ENCODE measurements at regions not wholly inside any gene's neighbourhood (a gene's known extent, or its start where the extent isn't known, plus 50 kb on each side); places are given as distances from the start of the nearest gene placed in this dataset.

- H3K27ac ChIP-seq (ENCODE audit: low read length): no peak overlapping the region
- H3K4me1 ChIP-seq (ENCODE audit: control insufficient read depth in 1 of 2, insufficient read depth in 2 of 2, low read length in 2 of 2): peaks cover 0 to 4% of the 10 kb centered on the region in 2 donors
- no peaks in the 10 kb centered on the region for H3K9me3 ChIP-seq (ENCODE audit: control insufficient read depth in 1 of 2, low read length in 2 of 2)
- H3K27me3 ChIP-seq (ENCODE audit: low read depth, low read length): no peaks in the 10 kb centered on the region
- H3K36me3 ChIP-seq (ENCODE audit: control insufficient read depth in 1 of 2, insufficient read depth in 2 of 2, low read length in 2 of 2): no peaks in the 10 kb centered on the region
- H3K4me3 ChIP-seq (ENCODE audit: low read depth in 1 of 2, low read length in 2 of 2): peak overlapping the region; percentile 63 to 72
These were observed 1196.9 kb downstream of the SORCS3 start for GRCh38 chr10:105837951-105838350.

DNA sequence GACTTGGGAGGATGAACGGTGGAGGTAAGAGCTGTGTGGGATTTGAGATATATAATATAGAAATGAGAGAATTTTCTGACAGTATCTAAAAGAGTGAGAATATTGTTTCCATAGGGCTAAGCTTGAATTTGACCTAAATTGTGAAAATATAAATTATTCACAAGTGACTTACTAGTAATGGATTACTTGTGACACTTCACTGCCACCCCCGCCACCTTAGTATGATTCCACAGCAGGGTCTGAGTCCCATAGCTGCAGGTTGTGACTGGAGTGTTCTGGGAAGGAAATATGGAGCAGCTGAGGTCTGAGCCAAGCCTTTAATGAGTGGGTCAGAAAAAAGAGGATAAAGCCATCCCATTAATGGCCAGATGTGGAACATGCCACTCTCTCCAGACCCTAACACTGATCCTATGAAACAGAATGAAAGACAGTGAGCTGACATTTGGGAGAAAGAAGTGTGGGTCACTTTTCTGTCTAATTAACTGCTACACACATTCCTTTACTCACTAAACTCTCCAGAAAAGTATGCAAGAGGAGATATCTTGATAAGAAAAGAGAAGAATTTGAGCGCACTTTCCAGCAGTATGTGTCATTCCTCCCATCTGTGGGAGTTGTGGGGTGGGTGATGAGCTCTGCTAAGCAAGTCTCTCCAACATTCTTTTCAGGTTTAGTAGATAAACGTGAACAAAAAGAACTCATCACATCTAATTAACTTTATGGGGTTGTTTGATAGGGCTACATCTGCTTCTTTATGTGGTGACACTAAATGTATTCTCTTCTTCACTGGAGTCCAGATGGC lies 1193.4 kb downstream of the SORCS3 start:
- Histone ChIP-seq H3K4me1 (ENCODE audit: control insufficient read depth in 1 of 2, insufficient read depth in 2 of 2, low read length in 2 of 2) (peaks cover 0 to 4% of the 10 kb centered on the region in 2 donors), H3K27ac (ENCODE audit: low read length) (no peak overlapping the region), H3K9me3 (ENCODE audit: control insufficient read depth in 1 of 2, low read length in 2 of 2) (no peaks in the 10 kb centered on the region), H3K4me3 (ENCODE audit: low read depth in 1 of 2, low read length in 2 of 2) (no peak overlapping the region), H3K36me3 (ENCODE audit: control insufficient read depth in 1 of 2, insufficient read depth in 2 of 2, low read length in 2 of 2) (no peaks in the 10 kb centered on the region), H3K27me3 (ENCODE audit: low read depth, low read length) (no peaks in the 10 kb centered on the region)

DNA sequence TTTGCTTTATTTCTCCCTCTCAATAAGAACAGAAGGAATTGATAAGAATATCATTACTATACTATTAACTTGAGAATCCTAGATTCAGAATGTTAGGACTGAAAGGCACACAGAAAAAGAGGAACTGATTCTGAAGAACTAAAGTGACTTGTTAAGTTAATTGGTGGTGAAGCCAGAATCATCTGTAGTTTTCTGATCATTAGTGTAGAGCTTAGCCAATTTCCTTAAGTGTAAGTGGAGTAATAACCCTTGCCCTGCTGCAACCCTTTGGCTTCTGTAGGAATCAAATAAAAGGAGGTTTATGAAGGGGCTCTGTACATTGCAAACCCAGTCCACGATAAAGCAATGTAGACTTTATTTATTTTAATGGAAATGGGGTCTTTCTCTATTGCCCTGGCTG lies 1186.0 kb downstream of the SORCS3 start:
- Histone ChIP-seq H3K36me3 (ENCODE audit: control insufficient read depth in 1 of 2, insufficient read depth in 2 of 2, low read length in 2 of 2) (no peaks in the 10 kb centered on the region), H3K27ac (ENCODE audit: low read length) (no peak overlapping the region), H3K27me3 (ENCODE audit: low read depth, low read length) (no peaks in the 10 kb centered on the region), H3K4me1 (ENCODE audit: control insufficient read depth in 1 of 2, insufficient read depth in 2 of 2, low read length in 2 of 2) (no peaks in the 10 kb centered on the region), H3K9me3 (ENCODE audit: control insufficient read depth in 1 of 2, low read length in 2 of 2) (no peaks in the 10 kb centered on the region), H3K4me3 (ENCODE audit: low read depth in 1 of 2, low read length in 2 of 2) (no peak overlapping the region)

DNA sequence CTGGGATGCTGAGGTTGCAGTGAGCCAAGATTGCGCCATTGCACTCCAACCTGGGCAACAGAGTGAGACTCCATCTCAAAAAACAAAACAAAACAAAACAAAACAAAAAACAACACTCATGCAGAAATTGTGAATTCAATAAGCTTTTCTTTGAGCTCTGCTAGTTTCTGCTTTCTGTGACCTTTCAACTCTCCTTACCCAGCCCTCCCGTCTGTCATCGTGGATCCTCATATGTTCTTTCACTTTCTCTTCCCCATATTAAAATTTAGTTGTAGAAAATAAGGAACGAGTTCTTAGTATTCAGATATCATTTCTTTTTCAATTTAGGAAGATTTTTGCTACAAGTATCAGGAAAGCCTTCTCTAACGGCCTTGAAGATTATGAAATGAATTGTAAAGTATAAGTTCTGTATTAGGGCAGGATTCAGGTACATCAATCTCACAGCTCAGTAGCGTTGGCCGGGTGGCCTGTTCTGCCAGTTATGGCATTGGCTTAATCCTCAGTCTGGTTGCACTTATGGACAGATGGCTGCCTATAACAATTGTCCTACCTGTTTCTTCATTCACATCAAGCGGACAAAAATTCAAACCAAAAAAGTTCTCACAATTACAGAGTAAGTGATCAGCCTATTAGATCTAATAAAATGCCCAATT lies 1167.0 kb downstream of the SORCS3 start:
- Histone ChIP-seq H3K36me3 (ENCODE audit: control insufficient read depth in 1 of 2, insufficient read depth in 2 of 2, low read length in 2 of 2) (no peaks in the 10 kb centered on the region), H3K4me1 (ENCODE audit: control insufficient read depth in 1 of 2, insufficient read depth in 2 of 2, low read length in 2 of 2) (no peaks in the 10 kb centered on the region), H3K27me3 (ENCODE audit: low read depth, low read length) (no peaks in the 10 kb centered on the region), H3K4me3 (ENCODE audit: low read depth in 1 of 2, low read length in 2 of 2) (no peak overlapping the region), H3K9me3 (ENCODE audit: control insufficient read depth in 1 of 2, low read length in 2 of 2) (no peaks in the 10 kb centered on the region), H3K27ac (ENCODE audit: low read length) (no peak overlapping the region)

DNA sequence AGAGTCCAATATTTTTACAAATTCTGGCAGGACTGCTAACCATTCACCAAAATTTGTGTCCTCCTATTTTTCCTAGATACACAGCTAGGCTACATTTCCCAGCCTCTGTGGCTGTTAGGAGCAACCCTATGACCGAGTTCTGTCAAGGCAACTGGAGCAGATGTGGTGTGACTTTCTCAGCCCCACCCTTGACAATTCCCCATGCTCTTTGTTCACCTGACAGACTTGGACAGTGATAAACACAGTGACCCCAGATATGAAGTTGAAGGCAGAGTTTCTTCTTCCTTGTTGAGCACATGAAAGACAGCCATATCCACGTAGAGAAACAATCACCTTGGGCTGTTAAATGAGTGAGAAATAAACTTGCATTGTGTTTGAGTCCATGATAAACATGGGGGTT lies 1162.1 kb downstream of the SORCS3 start:
- H3K4me3 ChIP-seq (ENCODE audit: low read depth in 1 of 2, low read length in 2 of 2): no peak overlapping the region
- no peaks in the 10 kb centered on the region for H3K36me3 ChIP-seq (ENCODE audit: control insufficient read depth in 1 of 2, insufficient read depth in 2 of 2, low read length in 2 of 2)
- H3K27ac ChIP-seq (ENCODE audit: low read length): no peak overlapping the region
- H3K4me1 ChIP-seq (ENCODE audit: control insufficient read depth in 1 of 2, insufficient read depth in 2 of 2, low read length in 2 of 2): no peaks in the 10 kb centered on the region
- H3K27me3 ChIP-seq (ENCODE audit: low read depth, low read length): no peaks in the 10 kb centered on the region
- H3K9me3 ChIP-seq (ENCODE audit: control insufficient read depth in 1 of 2, low read length in 2 of 2): no peaks in the 10 kb centered on the region

DNA sequence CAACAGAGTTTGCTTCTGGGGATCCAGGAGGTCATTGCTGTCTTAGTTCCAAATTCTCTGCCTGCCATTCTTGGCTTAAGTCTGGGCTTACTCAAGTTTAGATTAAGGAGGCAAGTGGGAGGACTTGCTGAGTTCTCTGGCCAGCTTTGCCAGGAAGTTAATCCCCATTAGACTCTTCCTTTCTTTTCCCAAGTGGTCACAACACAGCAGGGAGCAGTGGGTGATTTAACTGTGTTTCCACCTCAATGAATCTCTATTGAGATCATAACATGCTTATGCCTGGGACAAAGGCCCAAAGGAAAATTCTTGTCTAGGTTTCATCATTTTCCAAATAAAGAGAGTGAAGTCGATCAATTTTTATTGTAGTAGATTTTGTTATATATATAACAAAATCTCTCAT lies 1159.6 kb downstream of the SORCS3 start:
- no peaks in the 10 kb centered on the region for H3K27me3 ChIP-seq (ENCODE audit: low read depth, low read length)
- H3K4me3 ChIP-seq (ENCODE audit: low read depth in 1 of 2, low read length in 2 of 2): no peak overlapping the region
- H3K9me3 ChIP-seq (ENCODE audit: control insufficient read depth in 1 of 2, low read length in 2 of 2): no peaks in the 10 kb centered on the region
- no peaks in the 10 kb centered on the region for H3K36me3 ChIP-seq (ENCODE audit: control insufficient read depth in 1 of 2, insufficient read depth in 2 of 2, low read length in 2 of 2)
- no peak overlapping the region for H3K27ac ChIP-seq (ENCODE audit: low read length)
- H3K4me1 ChIP-seq (ENCODE audit: control insufficient read depth in 1 of 2, insufficient read depth in 2 of 2, low read length in 2 of 2): no peaks in the 10 kb centered on the region

- H3K4me1 ChIP-seq (ENCODE audit: control insufficient read depth in 1 of 2, insufficient read depth in 2 of 2, low read length in 2 of 2): no peaks in the 10 kb centered on the region
- H3K36me3 ChIP-seq (ENCODE audit: control insufficient read depth in 1 of 2, insufficient read depth in 2 of 2, low read length in 2 of 2): no peaks in the 10 kb centered on the region
- H3K4me3 ChIP-seq (ENCODE audit: low read depth in 1 of 2, low read length in 2 of 2): no peak overlapping the region
- no peaks in the 10 kb centered on the region for H3K9me3 ChIP-seq (ENCODE audit: control insufficient read depth in 1 of 2, low read length in 2 of 2)
- H3K27me3 ChIP-seq (ENCODE audit: low read depth, low read length): no peaks in the 10 kb centered on the region
- H3K27ac ChIP-seq (ENCODE audit: low read length): no peak overlapping the region
These were observed 1157.3 kb downstream of the SORCS3 start for GRCh38 chr10:105798328-105798889.

- Histone ChIP-seq H3K27me3 (ENCODE audit: low read depth, low read length) (no peaks in the 10 kb centered on the region), H3K9me3 (ENCODE audit: control insufficient read depth in 1 of 2, low read length in 2 of 2) (no peaks in the 10 kb centered on the region), H3K4me1 (ENCODE audit: control insufficient read depth in 1 of 2, insufficient read depth in 2 of 2, low read length in 2 of 2) (no peaks in the 10 kb centered on the region), H3K36me3 (ENCODE audit: control insufficient read depth in 1 of 2, insufficient read depth in 2 of 2, low read length in 2 of 2) (no peaks in the 10 kb centered on the region), H3K27ac (ENCODE audit: low read length) (no peak overlapping the region), H3K4me3 (ENCODE audit: low read depth in 1 of 2, low read length in 2 of 2) (no peak overlapping the region)
These were observed 1156.3 kb downstream of the SORCS3 start for GRCh38 chr10:105797234-105797890.

DNA sequence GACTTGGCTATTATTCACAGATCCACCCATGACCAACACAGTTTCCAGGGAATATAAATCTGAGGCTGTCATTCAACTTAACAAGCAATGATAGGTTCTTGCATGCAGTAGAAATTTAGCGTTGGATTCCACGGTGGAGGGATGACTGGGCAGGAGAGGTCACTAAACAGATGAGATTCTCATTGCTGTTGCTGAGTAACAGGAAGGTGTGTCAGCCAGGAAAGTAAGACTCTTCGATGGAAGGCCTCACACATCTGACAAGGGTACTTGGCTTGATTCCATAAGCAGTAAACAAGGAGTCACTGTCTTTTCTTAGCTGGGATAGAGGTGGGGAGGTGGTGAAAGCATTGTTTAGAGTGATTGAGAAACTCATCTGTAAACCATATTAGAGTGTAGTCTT lies 1152.0 kb downstream of the SORCS3 start:
- H3K4me1 ChIP-seq (ENCODE audit: control insufficient read depth in 1 of 2, insufficient read depth in 2 of 2, low read length in 2 of 2): no peaks in the 10 kb centered on the region
- no peaks in the 10 kb centered on the region for H3K27me3 ChIP-seq (ENCODE audit: low read depth, low read length)
- no peaks in the 10 kb centered on the region for H3K36me3 ChIP-seq (ENCODE audit: control insufficient read depth in 1 of 2, insufficient read depth in 2 of 2, low read length in 2 of 2)
- no peak overlapping the region for H3K27ac ChIP-seq (ENCODE audit: low read length)
- H3K9me3 ChIP-seq (ENCODE audit: control insufficient read depth in 1 of 2, low read length in 2 of 2): no peaks in the 10 kb centered on the region
- no peak overlapping the region for H3K4me3 ChIP-seq (ENCODE audit: low read depth in 1 of 2, low read length in 2 of 2)

DNA sequence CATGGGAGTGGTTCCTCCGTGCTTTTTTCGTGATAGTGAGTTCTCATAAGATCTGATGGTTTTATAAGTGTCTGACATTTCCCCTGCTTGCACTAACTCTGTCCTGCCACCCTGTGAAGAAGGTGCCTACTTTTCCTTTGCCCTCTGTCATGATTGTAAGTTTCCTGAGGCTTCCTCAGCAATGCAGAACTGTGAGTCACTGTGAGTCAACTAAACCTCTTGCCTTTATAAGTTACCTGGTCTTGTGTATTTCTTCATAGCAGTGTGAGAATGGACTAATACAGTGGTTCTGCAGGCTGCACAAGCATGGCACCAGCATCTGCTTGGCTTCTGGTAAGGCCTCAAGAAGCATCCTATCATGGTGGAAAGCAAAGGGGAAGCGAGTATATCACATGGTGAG lies 1144.6 kb downstream of the SORCS3 start:
- Histone ChIP-seq H3K4me1 (ENCODE audit: control insufficient read depth in 1 of 2, insufficient read depth in 2 of 2, low read length in 2 of 2) (no peaks in the 10 kb centered on the region), H3K27ac (ENCODE audit: low read length) (no peak overlapping the region), H3K9me3 (ENCODE audit: control insufficient read depth in 1 of 2, low read length in 2 of 2) (peaks cover 0 to 4% of the 10 kb centered on the region in 2 donors), H3K4me3 (ENCODE audit: low read depth in 1 of 2, low read length in 2 of 2) (no peak overlapping the region), H3K27me3 (ENCODE audit: low read depth, low read length) (no peaks in the 10 kb centered on the region), H3K36me3 (ENCODE audit: control insufficient read depth in 1 of 2, insufficient read depth in 2 of 2, low read length in 2 of 2) (no peaks in the 10 kb centered on the region)

DNA sequence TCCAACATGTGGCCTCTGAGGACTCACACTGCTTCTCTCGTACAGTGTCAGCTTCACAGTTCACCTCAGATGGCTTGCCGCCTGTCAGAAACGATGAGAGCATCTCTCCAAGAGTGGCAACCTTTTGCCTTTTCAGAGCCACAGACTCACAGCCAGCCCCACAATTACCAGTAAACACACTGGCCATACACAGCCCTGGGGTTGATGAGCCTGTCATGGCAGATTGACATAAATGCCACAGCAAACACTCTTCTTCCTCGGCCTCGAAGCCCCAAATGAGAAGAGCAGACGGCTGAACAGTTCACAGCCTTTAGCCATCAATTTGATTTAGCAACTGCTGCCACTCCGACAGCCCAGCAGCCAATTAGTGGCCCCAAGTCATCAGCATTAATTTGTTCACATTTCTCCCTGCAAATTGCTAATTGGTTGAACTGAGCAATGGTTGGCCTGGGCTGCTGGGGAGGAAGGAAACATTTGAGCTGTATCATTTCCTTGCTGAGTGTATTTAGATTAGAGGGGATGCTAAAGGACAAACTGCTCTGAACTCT lies 1142.9 kb downstream of the SORCS3 start:
- Histone ChIP-seq H3K4me3 (ENCODE audit: low read depth in 1 of 2, low read length in 2 of 2) (no peak overlapping the region), H3K4me1 (ENCODE audit: control insufficient read depth in 1 of 2, insufficient read depth in 2 of 2, low read length in 2 of 2) (no peaks in the 10 kb centered on the region), H3K9me3 (ENCODE audit: control insufficient read depth in 1 of 2, low read length in 2 of 2) (peaks cover 0 to 4% of the 10 kb centered on the region in 2 donors), H3K27me3 (ENCODE audit: low read depth, low read length) (no peaks in the 10 kb centered on the region), H3K36me3 (ENCODE audit: control insufficient read depth in 1 of 2, insufficient read depth in 2 of 2, low read length in 2 of 2) (no peaks in the 10 kb centered on the region), H3K27ac (ENCODE audit: low read length) (no peak overlapping the region)
